Stimulated activated CD4-positive, alpha-beta T cell treated with anti-CD3 and anti-CD28 coated beads, TNF-alpha, amount 100 ng/mL, for 1 hour (primary cell): ENCODE measurements at regions not wholly inside any gene's neighbourhood (a gene's known extent, or its start where the extent isn't known, plus 50 kb on each side); places are given as distances from the start of the nearest gene placed in this dataset.

Source experiments
- DNase-seq, 3 donors: peaks; one replicate each; pipeline ENCODE4 v3.0.0-alpha.2; 2020; ENCODE audit warnings: low read depth in 3 of 3, low spot score in 1 of 3

- DNase-seq: no peak
Observed at GRCh38 chr6:15779726-15780125, 116.9 kb upstream of the DTNBP1 start.

GRCh38 chr6:15776458-15776980, 113.7 kb upstream of the DTNBP1 start:
- DNase-seq: no peak

GRCh38 chr6:15775741-15776140, 112.9 kb upstream of the DTNBP1 start:
- no peak for DNase-seq

- DNase-seq: no peak
Observed at GRCh38 chr6:15775076-15775634, 112.3 kb upstream of the DTNBP1 start.

- no peak for DNase-seq
Observed at GRCh38 chr6:15773806-15774410, 111.1 kb upstream of the DTNBP1 start.

GRCh38 chr6:15770347-15771143, 107.7 kb upstream of the DTNBP1 start:
- DNase-seq: no peak

GRCh38 chr6:15769511-15770018, 106.7 kb upstream of the DTNBP1 start:
- DNase-seq: no peak

- DNase-seq: no peak
Observed at GRCh38 chr6:15768999-15769398, 106.2 kb upstream of the DTNBP1 start.

- DNase-seq: no peak
Observed at GRCh38 chr6:15763837-15764236, 101.0 kb upstream of the DTNBP1 start.

GRCh38 chr6:15763364-15763763, 100.5 kb upstream of the DTNBP1 start:
- no peak for DNase-seq

GRCh38 chr6:15761045-15761502, 98.2 kb upstream of the DTNBP1 start:
- DNase-seq: no peak

GRCh38 chr6:15758631-15759215, 95.9 kb upstream of the DTNBP1 start:
- DNase-seq: no peak

- DNase-seq: no peak
Observed at GRCh38 chr6:15755526-15755925, 92.7 kb upstream of the DTNBP1 start.

- no peak for DNase-seq
Observed at GRCh38 chr6:15754706-15755079, 91.9 kb upstream of the DTNBP1 start.

- no peak for DNase-seq
Observed at GRCh38 chr6:15754035-15754705, 91.3 kb upstream of the DTNBP1 start.

GRCh38 chr6:15752820-15753219, 90.0 kb upstream of the DTNBP1 start:
- DNase-seq: no peak

GRCh38 chr6:15751721-15752350, 89.0 kb upstream of the DTNBP1 start:
- no peak for DNase-seq

GRCh38 chr6:15748341-15748740, 85.5 kb upstream of the DTNBP1 start:
- no peak for DNase-seq

GRCh38 chr6:15747354-15747883, 84.6 kb upstream of the DTNBP1 start:
- no peak for DNase-seq

- no peak for DNase-seq
Observed at GRCh38 chr6:15745781-15746180, 83.0 kb upstream of the DTNBP1 start.
